ENCODE measurements at regions not wholly inside any gene's neighbourhood (a gene's known extent, or its start where the extent isn't known, plus 50 kb on each side); places are given as distances from the start of the nearest gene placed in this dataset.
"Not testable (repeated sequence)": the region's sequence is repeated elsewhere in the genome, so short reads cannot be mapped to it uniquely, and the experiment has no call there.

- Histone ChIP-seq H3K36me3 (ENCODE audit: control insufficient read depth, insufficient read depth, low read length) (no peaks in the 10 kb centered on the region), H3K4me3 (replicated peaks; ENCODE audit: low read depth, low read length) (no peak overlapping the region), H3K27me3 (replicated peaks; ENCODE audit: control insufficient read depth, insufficient read depth, low read length) (no peaks in the 10 kb centered on the region)
- DNase-seq (ENCODE audit: extremely low read depth, insufficient read length): no peak
- TF ChIP-seq CTCF (IDR thresholded peaks at IDR 0.05; ENCODE audit: insufficient read depth, low read length, poor library complexity, severe bottlenecking): no peak
Observed at GRCh38 chr14:84927096-84927827, 602.7 kb upstream of the FLRT2 start.

- no peaks in the 10 kb centered on the region for H3K27me3 ChIP-seq (replicated peaks; ENCODE audit: control insufficient read depth, insufficient read depth, low read length)
- H3K36me3 ChIP-seq (ENCODE audit: control insufficient read depth, insufficient read depth, low read length): no peaks in the 10 kb centered on the region
- DNase-seq (ENCODE audit: extremely low read depth, insufficient read length): no peak
- no peak for TF ChIP-seq CTCF (IDR thresholded peaks at IDR 0.05; ENCODE audit: insufficient read depth, low read length, poor library complexity, severe bottlenecking)
- H3K4me3 ChIP-seq (replicated peaks; ENCODE audit: low read depth, low read length): no peak overlapping the region
Observed at GRCh38 chr14:84929086-84929485, 600.9 kb upstream of the FLRT2 start.

GRCh38 chr14:84929834-84930233 is 600.1 kb upstream of the FLRT2 start:
- no peak for DNase-seq (ENCODE audit: extremely low read depth, insufficient read length)
- no peak for TF ChIP-seq CTCF (IDR thresholded peaks at IDR 0.05; ENCODE audit: insufficient read depth, low read length, poor library complexity, severe bottlenecking)
- Histone ChIP-seq H3K27me3 (replicated peaks; ENCODE audit: control insufficient read depth, insufficient read depth, low read length) (no peaks in the 10 kb centered on the region), H3K4me3 (replicated peaks; ENCODE audit: low read depth, low read length) (no peak overlapping the region), H3K36me3 (ENCODE audit: control insufficient read depth, insufficient read depth, low read length) (no peaks in the 10 kb centered on the region)

- no peak for DNase-seq (ENCODE audit: extremely low read depth, insufficient read length)
- Histone ChIP-seq H3K4me3 (replicated peaks; ENCODE audit: low read depth, low read length) (no peak overlapping the region), H3K36me3 (ENCODE audit: control insufficient read depth, insufficient read depth, low read length) (no peaks in the 10 kb centered on the region), H3K27me3 (replicated peaks; ENCODE audit: control insufficient read depth, insufficient read depth, low read length) (no peaks in the 10 kb centered on the region)
- TF ChIP-seq CTCF (IDR thresholded peaks at IDR 0.05; ENCODE audit: insufficient read depth, low read length, poor library complexity, severe bottlenecking): no peak
Observed at GRCh38 chr14:84937016-84937415, 592.9 kb upstream of the FLRT2 start.

GRCh38 chr14:84937449-84937848 is 592.5 kb upstream of the FLRT2 start:
- DNase-seq (ENCODE audit: extremely low read depth, insufficient read length): no peak
- Histone ChIP-seq H3K27me3 (replicated peaks; ENCODE audit: control insufficient read depth, insufficient read depth, low read length) (no peaks in the 10 kb centered on the region), H3K36me3 (ENCODE audit: control insufficient read depth, insufficient read depth, low read length) (no peaks in the 10 kb centered on the region), H3K4me3 (replicated peaks; ENCODE audit: low read depth, low read length) (no peak overlapping the region)
- no peak for TF ChIP-seq CTCF (IDR thresholded peaks at IDR 0.05; ENCODE audit: insufficient read depth, low read length, poor library complexity, severe bottlenecking)

- not testable (repeated sequence) for H3K36me3 ChIP-seq (ENCODE audit: control insufficient read depth, insufficient read depth, low read length); DNase-seq (ENCODE audit: extremely low read depth, insufficient read length); H3K4me3 ChIP-seq (replicated peaks; ENCODE audit: low read depth, low read length); H3K27me3 ChIP-seq (replicated peaks; ENCODE audit: control insufficient read depth, insufficient read depth, low read length)
Observed at GRCh38 chr14:84944901-84945300, 585.0 kb upstream of the FLRT2 start.
